HG02981 (cell line): ENCODE measurements at regions not wholly inside any gene's neighbourhood (a gene's known extent, or its start where the extent isn't known, plus 50 kb on each side); places are given as distances from the start of the nearest gene placed in this dataset.
"Not testable (repeated sequence)": the region's sequence is repeated elsewhere in the genome, so short reads cannot be mapped to it uniquely, and the experiment has no call there.

Experiments used
- ATAC-seq: cut with Tn5 transposase; IDR thresholded peaks from one replicate; pipeline ENCODE4 v1.9.1; 2021; ENCODE audit warnings: mild to moderate bottlenecking, moderate library complexity; ENCODE audit not compliant: unreplicated experiment

GRCh38 chr7:86375602-86376001 is 268.1 kb upstream of the GRM3 start:
- not testable (repeated sequence) for ATAC-seq

GRCh38 chr7:86372262-86372661 is 271.4 kb upstream of the GRM3 start:
- no peak for ATAC-seq

GRCh38 chr7:86366946-86367345 is 276.8 kb upstream of the GRM3 start:
- no peak for ATAC-seq

GRCh38 chr7:86340407-86340806 is 303.3 kb upstream of the GRM3 start:
- not testable (repeated sequence) for ATAC-seq

- no peak for ATAC-seq
These were observed 304.7 kb upstream of the GRM3 start for GRCh38 chr7:86339051-86339450.

- no peak for ATAC-seq
These were observed 314.8 kb upstream of the GRM3 start for GRCh38 chr7:86328801-86329433.

GRCh38 chr7:86326847-86327246 is 316.9 kb upstream of the GRM3 start:
- ATAC-seq, result no peak

- ATAC-seq, result no peak
These were observed 322.8 kb upstream of the GRM3 start for GRCh38 chr7:86320889-86321288.

GRCh38 chr7:86320341-86320740 is 323.4 kb upstream of the GRM3 start:
- no peak for ATAC-seq

- ATAC-seq, result no peak
These were observed 329.9 kb upstream of the GRM3 start for GRCh38 chr7:86313842-86314241.

- ATAC-seq, result no peak
These were observed 342.4 kb upstream of the GRM3 start for GRCh38 chr7:86301301-86301700.

- no peak for ATAC-seq
These were observed 348.2 kb upstream of the GRM3 start for GRCh38 chr7:86295526-86295925.

- no peak for ATAC-seq
These were observed 361.6 kb upstream of the GRM3 start for GRCh38 chr7:86282014-86282682.

- no peak for ATAC-seq
These were observed 363.6 kb upstream of the GRM3 start for GRCh38 chr7:86280150-86280549.

- ATAC-seq, result no peak
These were observed 380.9 kb upstream of the GRM3 start for GRCh38 chr7:86262781-86263180.

GRCh38 chr7:86257894-86258293 is 385.8 kb upstream of the GRM3 start:
- ATAC-seq, result no peak

GRCh38 chr7:86252406-86252805 is 391.3 kb upstream of the GRM3 start:
- ATAC-seq, result no peak

GRCh38 chr7:86248977-86249376 is 394.7 kb upstream of the GRM3 start:
- ATAC-seq, result no peak

GRCh38 chr7:86243171-86243570 is 400.5 kb upstream of the GRM3 start:
- ATAC-seq, result no peak

GRCh38 chr7:86226191-86226590 is 417.5 kb upstream of the GRM3 start:
- ATAC-seq, result no peak

GRCh38 chr7:86222806-86223205 is 420.9 kb upstream of the GRM3 start:
- no peak for ATAC-seq

- ATAC-seq, result no peak
These were observed 429.0 kb upstream of the GRM3 start for GRCh38 chr7:86214734-86215133.

- no peak for ATAC-seq
These were observed 430.7 kb upstream of the GRM3 start for GRCh38 chr7:86212976-86213375.
